Pulmonary artery endothelial cell (primary cell): ENCODE measurements at regions not wholly inside any gene's neighbourhood (a gene's known extent, or its start where the extent isn't known, plus 50 kb on each side); places are given as distances from the start of the nearest gene placed in this dataset.

Experiments
- DNase-seq: peaks from one replicate; pipeline ENCODE4 v3.0.0-alpha.2; 2011; ENCODE audit warnings: low read depth, low spot score

DNA sequence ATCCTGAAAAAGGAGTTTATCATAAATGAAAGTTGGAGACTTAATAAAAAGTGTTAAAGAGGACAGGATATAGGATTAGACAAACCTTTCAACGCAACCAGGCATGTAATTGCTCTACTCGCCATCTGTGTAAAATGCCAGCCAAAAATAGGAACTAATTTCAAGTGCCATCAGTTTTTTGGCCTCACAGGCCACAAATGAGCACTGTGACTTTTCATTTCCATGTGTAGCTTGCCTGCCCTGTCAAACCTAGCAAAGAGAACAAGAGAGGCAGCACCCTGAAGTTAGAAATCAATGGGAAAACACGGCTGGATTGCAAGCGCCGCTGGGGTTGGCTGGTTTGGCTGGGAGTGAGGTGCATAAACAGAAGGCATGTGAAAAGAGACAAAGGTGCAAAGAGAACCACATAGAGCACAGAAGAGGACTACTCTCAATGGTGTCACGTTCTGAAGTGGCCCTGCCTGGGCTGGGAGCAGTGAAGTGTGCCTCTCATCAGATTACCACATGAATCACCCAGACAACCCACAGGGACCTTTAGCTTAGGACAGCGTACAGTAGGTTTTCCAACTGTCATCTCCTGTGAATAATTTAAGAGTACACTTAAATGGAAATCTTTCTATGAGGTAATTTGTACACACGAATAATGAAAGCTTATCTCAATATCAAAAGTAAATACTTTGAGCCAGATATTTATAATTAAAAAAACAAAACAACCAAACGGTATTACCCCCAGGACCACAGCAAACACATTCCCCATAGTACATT lies 78.0 kb upstream of the NHSL1 start:
- no peak for DNase-seq

DNA sequence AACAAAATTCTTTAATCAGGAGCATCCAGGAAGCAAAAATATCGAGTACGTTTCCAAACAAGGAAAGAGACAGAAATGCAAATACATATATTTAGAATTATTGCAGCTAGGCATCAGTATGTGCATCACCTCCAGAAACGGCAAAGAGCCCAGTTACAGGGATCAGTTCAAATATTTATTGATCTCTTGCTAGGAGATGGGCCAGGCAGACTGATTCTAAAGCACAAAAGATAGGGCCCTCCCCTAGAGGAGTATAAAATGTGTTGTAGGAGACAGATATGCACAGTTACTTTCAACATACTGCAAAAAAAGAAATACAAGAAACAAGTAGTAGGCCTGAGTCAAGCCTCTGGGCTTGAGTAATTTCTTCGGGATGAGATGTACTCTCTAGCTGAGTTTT lies 80.7 kb upstream of the NHSL1 start:
- no peak for DNase-seq

DNA sequence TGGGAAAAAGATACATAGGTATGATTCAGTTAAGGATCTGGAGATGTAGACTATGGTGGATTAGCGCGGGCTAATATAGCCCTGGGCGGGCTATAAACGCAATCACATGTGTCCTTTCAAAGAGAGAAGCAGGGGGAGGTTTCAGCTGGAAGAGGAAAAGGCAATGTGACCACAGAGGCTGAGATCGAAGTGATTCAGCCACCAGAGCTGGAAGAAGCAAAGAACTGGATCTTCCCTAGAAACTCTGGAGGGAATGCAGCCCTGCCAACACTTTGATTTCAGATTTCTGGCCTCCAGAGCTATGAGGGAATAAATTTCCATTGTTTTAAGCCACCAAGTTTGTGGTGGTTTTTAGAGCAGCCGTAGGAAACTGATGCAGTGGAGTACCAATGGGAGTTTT lies 81.5 kb upstream of the NHSL1 start:
- no peak for DNase-seq

DNA sequence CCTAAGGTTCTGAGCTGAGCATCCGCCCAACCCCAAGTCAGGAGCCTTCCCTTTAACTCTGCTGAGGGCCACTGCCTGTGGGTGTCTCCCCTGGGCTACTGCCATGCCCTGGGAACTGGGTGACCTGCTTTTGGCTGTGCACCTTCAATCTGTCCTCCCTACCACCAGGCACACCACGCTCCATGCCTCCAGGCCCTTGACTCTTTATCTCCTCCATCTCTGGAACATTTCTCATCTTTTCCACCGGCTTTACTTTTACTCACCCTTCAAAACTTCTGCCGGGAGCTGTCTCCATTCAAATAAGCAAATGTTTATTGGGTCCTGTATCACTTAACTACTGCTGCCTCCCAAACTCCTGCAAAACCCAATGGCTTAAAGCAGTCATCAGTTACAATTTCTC lies 83.3 kb upstream of the NHSL1 start:
- no peak for DNase-seq

DNA sequence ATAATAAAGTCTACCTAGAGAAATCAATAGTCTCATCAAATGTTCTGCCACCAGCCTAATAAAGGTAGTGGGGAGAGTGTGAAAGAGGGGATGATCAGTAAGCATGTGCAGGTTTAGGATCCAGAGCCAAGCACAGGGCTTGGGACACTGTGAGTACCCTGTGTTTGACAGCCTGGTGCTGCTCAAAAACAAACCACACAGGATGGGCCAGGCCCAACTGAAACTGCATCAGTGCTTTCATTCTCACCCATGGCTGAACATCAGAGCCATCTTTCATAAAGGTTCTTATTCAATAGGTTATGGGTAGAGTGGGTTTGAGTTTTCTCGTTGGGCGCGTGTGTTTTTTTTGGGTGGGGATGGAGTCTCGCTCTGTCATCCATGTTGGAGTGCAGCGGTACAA lies 87.3 kb upstream of the NHSL1 start:
- DNase-seq: no peak

DNA sequence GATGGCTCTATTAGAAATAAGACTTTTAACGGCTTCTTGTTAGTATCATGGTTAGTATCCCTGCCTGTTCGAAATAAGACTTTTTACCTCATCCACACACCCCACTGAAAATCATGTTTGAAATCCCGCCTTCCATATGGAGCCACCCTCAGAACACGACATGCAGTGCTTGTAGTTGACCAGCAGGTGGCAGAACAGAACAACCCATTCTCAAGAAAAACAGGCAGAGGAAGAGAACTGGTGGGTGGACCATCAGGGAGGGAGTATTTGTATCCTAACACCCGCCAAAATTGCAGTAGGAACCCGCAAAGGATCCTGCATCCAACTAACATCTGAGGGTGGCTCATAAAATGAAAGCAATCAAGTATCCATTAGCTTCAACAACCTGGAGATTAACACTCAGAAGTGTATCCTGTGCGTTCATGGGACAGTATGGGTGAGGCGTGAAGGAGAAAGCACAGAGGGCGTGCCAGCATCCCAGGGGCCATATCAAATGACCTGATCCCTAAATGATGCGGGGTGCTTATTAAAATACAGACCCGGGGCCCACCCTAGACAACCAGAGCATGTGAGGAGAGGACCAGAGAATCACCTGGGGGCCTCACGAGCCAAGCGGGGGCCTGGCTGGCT lies 89.6 kb upstream of the NHSL1 start:
- DNase-seq: peak; percentile 43

DNA sequence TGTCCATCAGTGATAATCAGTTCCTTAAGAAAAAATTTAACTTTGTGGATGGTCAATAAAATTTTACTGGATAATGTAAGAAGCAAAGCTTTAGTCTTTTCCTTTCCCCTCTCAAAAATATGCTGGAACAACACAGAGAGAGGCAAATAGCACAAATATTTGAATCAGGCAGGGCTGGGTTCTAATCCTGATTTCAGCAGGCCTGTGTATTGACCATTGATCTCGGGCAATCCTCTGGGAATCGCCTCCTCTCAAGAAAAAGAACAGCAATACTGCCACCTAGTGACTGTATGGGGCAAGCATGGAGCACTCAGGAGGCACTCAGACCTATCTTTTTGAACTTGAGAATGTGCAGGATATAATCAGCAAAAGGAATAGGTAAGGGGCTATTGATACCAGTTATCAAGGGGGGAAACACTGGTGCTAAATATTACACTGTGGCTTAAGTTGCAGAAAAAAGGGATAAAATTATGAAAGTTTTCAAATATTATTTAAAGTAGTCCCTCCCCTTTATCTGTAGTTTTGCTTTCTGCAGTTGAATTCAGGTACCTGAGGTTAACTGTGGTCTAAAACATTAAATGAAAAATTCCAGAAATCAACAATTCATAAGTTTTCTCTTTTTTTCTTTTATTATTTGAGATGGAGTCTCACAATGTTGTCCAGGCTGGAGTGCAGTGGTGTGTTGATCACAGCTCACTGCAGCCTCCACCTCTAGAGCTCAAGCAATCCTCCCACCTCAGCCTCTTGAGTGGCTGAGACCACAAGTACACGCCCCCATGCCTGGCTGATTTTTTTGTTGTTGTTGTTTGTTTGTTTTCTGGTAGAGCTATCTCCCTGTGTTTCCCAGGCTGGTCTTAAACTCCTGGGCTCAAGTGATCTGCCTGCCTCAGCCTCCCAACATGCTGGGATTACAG lies 91.8 kb upstream of the NHSL1 start:
- DNase-seq: peak; percentile 41

DNA sequence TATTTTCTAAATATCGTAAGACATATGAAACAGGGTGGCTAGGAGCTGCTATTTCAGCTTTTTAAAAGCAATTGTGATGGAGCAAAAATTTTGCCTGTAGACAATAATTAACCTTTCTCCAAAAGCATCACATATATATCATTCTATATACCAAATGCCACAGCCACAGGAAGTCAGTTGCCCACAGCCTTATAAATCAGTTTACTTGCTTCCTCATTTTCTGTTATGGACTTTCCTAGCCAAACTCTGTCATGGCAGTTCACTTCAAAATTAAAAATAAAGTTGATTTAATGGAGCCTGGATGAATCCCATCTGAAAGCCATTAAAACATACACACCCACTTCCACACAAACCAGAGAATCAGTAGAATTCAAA lies 93.4 kb upstream of the NHSL1 start:
- DNase-seq: no peak

DNA sequence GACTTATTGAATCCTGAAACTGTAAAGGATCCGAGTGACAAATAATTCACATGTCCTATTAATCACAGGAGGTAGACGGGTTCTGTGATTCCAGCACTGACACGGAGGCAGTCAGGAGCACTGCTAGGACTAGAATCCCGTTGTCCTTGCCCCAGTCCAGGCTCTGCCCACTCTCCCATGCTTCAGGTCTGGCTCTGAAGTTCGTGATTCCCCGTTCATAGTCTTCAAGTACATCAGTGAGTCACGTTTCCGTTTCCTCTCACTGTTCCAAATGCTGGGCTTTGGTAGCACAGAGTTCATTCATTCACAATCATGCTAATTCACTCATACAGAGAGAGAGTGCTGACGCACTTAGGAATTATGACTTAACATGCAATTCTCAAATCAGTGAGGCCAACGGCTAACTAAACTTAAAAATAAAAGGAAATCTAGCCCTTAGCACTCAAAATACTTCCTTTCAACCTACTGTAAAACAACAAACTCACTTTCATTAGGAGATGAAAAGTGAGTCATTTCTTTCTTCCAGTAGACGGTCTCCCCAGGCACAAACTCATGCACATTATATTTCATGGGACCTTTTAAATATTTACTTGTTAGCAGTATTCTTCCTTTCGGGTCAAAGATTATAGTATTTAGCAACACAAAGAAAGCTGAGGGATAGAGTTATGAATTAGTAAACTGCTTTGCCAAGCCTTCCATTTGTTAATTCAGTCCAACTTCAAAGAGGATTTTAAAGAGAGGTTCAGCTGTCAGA lies 94.0 kb upstream of the NHSL1 start:
- DNase-seq: peak; percentile 98

DNA sequence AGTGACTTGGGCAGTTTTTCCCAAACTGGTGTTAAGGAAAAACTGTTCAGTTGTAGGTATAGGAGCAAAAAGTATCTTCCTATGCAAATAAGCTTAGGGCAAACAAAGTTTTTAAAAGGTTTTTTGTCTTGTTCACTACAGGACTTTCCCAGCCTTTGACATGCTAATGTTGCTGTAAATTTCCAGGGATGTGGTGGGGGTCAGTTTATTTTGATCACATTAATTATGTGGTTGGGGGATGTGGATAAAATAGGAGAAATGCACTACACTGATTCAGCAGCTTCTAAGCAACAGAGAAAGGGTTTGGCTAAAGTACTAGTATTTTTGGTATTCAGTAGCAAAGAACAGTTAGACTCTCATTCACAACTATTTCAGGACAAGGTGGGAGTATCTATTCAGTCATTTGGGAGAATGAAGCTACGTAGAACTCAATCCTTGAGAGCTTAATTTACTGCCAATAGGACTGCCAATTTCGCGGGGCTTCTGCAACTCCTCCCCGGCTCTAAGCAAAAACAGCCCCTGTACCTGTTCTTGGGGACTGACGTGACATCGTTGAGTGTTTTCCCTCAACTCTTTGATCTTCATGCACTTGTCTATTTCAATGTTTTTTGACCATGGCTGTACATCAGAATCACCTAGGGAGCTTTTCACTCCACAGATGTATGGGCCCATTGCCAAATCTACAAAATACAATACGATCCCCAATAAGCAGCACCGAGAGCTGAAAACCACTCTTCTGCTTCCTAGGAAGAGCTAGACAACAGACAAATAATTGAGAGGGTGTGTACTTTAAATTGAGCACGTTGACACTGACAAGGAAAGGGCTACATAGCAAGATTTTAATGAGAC lies 94.8 kb upstream of the NHSL1 start:
- DNase-seq: no peak

DNA sequence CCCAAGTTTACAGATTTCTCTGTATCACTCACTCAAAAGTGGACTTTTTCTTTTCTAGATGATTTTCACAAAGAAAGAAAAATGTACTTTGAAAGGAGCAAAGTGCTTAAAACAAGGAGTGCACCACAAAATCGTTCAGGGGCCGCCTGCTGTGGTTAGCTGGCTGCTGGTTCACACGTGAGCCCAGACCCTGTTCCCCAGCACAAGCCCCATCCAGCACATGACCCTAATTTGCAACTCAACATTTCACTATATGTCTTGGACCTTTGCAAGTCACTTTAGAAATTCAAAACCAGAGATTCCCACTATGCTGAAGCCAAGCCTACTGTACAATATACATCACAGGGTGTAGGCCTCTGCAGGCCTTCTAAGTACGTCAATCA lies 95.5 kb upstream of the NHSL1 start:
- no peak for DNase-seq

DNA sequence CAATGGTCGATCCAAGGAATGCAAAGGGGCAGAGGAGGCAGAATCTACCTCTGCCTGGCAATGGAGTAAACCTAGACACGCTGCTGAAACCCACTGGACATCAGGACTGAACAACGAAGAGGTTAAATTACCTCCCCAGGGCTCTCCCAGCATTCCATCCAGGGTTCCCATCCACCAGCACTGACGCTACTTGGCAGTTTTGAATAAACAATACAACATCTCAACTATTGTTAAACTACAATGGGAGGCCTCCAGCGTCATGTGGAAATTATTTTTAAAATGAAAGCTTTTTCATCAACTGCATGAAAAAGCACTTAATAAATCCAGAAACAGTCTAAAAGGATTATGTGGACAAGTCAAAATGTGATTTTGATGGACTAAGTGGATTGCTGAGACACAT lies 96.8 kb upstream of the NHSL1 start:
- no peak for DNase-seq

DNA sequence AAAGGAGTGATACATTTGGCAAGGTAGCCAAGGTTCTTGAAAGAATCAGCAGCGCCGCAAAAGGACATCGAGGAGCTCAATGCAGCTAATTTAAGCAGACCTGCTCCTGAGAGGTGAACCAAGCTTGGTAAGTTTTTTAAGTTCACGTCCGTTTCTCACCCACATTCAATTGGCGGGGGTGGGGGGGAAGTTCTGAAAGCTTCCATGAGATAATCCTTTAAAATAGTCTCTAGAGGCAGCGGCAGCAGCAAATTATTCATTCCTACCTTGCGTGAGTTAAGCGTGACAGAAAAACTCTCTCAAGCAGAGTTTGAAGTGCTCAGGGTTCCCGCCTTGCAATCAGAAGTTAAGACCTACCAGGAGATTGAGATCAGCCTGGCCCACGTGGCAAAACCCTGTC lies 97.3 kb upstream of the NHSL1 start:
- DNase-seq: no peak

DNA sequence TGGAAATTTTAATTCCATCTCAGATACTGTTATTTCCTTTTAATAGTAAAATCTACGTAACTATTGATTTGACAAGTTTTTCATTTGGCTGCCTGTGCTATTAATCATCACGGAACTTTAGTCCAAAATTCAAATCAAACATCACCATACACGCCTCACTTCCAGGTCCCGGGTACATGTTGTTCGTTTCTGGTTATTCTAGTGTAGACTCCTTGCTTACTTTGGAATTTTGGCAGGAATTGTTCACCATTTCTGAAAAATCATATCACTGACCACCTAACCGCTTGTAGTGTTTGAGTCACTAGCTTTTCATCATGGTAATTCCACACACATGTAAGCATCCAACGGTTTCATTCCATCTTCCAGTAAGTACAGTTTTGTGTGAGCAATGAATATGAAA lies 98.0 kb upstream of the NHSL1 start:
- peak; percentile 63 for DNase-seq

DNA sequence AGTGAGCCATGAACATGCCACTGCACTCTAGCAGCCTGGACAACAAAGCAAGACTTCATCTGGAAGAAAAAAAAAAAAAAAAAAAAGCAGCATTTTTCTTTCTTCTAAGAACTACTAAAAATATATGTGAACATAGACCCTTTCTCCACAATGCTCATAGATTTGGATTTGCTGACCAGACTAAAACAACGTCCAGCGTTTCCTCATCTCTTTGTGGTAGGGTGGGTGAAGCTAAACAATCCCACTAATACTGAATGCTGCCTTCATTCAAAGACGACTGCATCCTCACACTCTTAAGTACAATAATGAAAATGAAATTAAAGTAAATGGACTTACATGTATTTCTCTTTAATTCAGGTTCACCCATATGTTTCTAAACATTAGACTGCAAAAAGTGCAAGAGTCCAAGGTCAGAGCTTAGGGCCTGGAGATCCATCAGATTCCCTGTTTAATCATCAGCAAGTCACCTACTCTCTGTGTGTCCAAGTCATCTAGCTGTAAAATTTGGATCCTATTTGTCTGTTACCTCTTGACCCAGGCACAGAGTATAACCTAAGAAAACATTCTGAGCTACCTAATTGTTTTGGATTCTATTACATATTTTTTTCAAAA lies 99.4 kb upstream of the NHSL1 start:
- DNase-seq: no peak

DNA sequence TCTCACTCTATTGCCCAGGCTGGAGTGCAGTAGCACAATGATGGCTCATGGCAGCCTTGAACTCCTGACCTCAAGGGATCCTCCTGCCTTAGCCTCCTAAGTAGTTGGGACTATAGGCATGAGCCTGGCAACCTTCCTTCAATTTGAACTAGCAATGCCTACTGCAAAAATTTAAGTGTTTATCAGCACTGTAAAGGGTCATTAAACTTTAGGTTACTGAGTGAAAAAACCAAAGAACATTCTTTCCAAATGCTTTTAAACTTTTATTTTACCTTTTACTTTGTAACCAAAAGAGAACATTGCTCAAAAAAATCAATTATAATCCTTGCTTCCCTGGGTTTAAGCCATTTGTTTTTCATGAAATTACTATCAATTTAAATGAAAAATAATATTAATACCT lies 101.0 kb upstream of the NHSL1 start:
- DNase-seq: no peak

DNA sequence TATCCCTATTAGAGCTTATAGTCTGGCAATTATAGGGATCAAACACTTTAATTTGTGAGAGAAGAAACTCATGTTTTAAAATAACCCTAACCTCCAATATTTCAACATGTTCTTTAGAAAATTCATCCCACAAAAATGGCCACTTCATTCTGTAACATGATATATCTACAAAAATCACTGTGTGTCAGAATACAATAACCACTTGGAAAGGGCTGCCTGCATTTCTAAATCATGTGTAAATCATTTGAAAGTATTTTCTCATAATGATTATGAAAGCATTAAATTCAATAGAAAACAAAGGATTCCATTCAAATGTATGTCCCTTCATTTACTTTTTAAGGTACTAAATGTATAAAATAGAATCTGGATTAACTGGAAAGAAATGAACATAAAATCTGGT lies 101.4 kb upstream of the NHSL1 start:
- DNase-seq: no peak

DNA sequence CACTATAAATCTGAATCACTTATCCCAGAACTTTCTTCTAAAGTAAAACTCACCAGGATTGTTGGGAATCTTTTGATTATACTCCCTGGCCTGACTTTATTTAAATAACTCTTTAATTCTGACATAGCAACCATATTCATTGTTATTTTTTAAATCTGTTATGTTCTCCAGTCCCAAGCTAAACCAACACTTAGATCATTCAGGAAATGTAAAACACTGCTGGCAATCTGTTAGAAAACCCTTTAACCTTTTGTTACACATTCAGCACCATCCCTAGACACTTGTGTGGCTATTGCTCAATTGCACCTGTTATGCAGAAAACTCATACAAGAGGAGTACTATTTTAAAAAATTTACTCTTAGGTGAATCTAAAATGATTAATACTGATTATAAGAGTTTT lies 101.8 kb upstream of the NHSL1 start:
- peak; percentile 89 for DNase-seq

DNA sequence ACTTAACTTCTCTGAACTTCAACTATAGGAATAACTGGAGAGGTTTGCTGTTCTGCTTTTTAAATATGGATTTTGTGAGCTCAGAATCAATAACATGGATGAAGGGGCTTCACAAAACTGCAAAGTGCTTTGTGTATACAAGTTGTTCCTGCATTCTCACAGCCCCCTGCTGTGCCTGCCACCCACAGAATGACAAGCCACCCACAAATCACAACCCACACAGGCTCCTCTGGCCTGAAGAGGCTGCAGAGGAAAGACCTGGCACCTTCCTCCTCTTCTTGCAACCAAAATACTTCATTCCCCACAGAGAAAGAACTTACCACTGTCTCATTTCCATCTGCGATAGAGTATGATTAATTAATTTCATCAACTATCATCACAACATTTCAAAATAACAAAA lies 106.7 kb upstream of the NHSL1 start:
- DNase-seq: no peak
